Breast epithelium (tissue), 3 donors: ENCODE measurements at regions not wholly inside any gene's neighbourhood (a gene's known extent, or its start where the extent isn't known, plus 50 kb on each side); places are given as distances from the start of the nearest gene placed in this dataset.

ENCODE experiments used
- POLR2A ChIP-seq: fragments of 450-650 bp; IDR thresholded peaks from one replicate; pipeline ENCODE4 v1.6.1; 2016; ENCODE audit warnings: antibody characterized with exemption, mild to moderate bottlenecking, moderate library complexity
- TF ChIP-seq, protein P1 (sequence below), 3 donors: fragments of 450-650 bp; IDR thresholded peaks; one replicate each; pipeline ENCODE4 v1.5.1; 2016 to 2017; ENCODE audit warnings: antibody characterized with exemption in 3 of 3, mild to moderate bottlenecking in 3 of 3, moderate library complexity in 3 of 3

DNA sequence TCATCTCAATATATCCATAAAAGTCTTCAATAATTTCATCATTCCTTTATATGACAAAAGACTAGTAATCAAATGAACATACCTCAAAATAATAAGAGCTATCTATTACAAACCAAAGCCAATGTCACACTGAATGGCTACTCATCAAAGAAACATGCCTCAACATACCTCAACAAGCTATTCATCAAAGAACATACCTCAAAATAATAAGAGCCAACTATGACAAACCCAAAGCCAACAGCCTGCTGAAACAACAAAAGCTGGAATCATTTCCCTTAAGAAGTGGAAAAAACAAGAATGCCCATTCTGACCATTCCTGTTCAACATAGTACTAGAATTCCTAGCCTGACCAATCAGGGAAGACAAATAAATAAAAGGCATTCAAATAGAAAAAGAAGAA, 1373.7 kb downstream of the BRINP3 start:
- TF ChIP-seq, protein P1, sequence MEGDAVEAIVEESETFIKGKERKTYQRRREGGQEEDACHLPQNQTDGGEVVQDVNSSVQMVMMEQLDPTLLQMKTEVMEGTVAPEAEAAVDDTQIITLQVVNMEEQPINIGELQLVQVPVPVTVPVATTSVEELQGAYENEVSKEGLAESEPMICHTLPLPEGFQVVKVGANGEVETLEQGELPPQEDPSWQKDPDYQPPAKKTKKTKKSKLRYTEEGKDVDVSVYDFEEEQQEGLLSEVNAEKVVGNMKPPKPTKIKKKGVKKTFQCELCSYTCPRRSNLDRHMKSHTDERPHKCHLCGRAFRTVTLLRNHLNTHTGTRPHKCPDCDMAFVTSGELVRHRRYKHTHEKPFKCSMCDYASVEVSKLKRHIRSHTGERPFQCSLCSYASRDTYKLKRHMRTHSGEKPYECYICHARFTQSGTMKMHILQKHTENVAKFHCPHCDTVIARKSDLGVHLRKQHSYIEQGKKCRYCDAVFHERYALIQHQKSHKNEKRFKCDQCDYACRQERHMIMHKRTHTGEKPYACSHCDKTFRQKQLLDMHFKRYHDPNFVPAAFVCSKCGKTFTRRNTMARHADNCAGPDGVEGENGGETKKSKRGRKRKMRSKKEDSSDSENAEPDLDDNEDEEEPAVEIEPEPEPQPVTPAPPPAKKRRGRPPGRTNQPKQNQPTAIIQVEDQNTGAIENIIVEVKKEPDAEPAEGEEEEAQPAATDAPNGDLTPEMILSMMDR (IDR thresholded peaks at IDR 0.05) = no peak
- TF ChIP-seq POLR2A = no peak
